Type B pancreatic cell (in vitro differentiated cells): ENCODE measurements at regions not wholly inside any gene's neighbourhood (a gene's known extent, or its start where the extent isn't known, plus 50 kb on each side); places are given as distances from the start of the nearest gene placed in this dataset.

Experiments used
- DNase-seq: peaks from one replicate; pipeline ENCODE4 v3.0.0; 2021; ENCODE audit warnings: mixed read lengths; ENCODE audit not compliant: unreplicated experiment; ENCODE audit errors: extremely low spot score
- H3K27ac Mint-ChIP-seq: 2 replicates; pipeline ENCODE4 v1.8.0; 2021; ENCODE audit warnings: mild to moderate bottlenecking, mixed read lengths
- H3K27me3 Mint-ChIP-seq: 2 replicates; pipeline ENCODE4 v1.8.0; 2021; ENCODE audit warnings: mixed read lengths
- H3K36me3 Mint-ChIP-seq: 2 replicates; pipeline ENCODE4 v1.8.0; 2021; ENCODE audit warnings: mixed read lengths
- H3K4me1 Mint-ChIP-seq: one replicate; pipeline ENCODE4 v1.8.0; 2021; ENCODE audit warnings: mixed read lengths; ENCODE audit not compliant: unreplicated experiment
- H3K4me3 Mint-ChIP-seq: 2 replicates; pipeline ENCODE4 v1.8.0; 2021; ENCODE audit warnings: mild to moderate bottlenecking, mixed read lengths
- H3K9me3 Mint-ChIP-seq: 2 replicates; pipeline ENCODE4 v1.8.0; 2021; ENCODE audit warnings: mixed read lengths
- TF ChIP-seq, protein P1 (sequence below): fragments of 200-600 bp; sonication (generic); conservative IDR thresholded peaks from 2 replicates; pipeline ENCODE4 v1.5.0; 2021; ENCODE audit warnings: antibody characterized with exemption, mild to moderate bottlenecking

DNA sequence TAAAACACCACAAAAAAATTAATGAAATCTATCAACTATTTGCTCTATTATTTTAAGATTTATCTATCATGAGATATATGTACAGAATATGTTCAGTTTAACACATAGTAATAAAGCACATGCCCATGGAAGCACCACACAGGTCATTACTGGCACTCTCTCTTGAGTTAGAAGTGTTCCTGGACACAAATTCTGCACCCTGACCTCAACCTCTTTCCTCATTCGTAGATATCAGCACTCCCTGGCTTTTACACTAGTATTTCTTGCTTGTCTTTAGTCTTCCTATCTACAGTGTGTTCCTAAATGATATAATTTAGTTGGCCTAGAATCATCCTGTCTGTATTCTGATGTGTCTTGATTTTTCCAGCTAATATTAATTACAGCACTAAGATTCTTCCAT is 321.0 kb upstream of the SOX5 start:
- Mint-ChIP-seq H3K27ac (no peak overlapping the region), H3K4me1 (no peaks in the 10 kb centered on the region), H3K27me3 (no peaks in the 10 kb centered on the region), H3K9me3 (no peaks in the 10 kb centered on the region), H3K4me3 (no peak overlapping the region), H3K36me3 (no peaks in the 10 kb centered on the region)
- DNase-seq, result no peak
- TF ChIP-seq, protein P1, sequence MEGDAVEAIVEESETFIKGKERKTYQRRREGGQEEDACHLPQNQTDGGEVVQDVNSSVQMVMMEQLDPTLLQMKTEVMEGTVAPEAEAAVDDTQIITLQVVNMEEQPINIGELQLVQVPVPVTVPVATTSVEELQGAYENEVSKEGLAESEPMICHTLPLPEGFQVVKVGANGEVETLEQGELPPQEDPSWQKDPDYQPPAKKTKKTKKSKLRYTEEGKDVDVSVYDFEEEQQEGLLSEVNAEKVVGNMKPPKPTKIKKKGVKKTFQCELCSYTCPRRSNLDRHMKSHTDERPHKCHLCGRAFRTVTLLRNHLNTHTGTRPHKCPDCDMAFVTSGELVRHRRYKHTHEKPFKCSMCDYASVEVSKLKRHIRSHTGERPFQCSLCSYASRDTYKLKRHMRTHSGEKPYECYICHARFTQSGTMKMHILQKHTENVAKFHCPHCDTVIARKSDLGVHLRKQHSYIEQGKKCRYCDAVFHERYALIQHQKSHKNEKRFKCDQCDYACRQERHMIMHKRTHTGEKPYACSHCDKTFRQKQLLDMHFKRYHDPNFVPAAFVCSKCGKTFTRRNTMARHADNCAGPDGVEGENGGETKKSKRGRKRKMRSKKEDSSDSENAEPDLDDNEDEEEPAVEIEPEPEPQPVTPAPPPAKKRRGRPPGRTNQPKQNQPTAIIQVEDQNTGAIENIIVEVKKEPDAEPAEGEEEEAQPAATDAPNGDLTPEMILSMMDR, result no peak

DNA sequence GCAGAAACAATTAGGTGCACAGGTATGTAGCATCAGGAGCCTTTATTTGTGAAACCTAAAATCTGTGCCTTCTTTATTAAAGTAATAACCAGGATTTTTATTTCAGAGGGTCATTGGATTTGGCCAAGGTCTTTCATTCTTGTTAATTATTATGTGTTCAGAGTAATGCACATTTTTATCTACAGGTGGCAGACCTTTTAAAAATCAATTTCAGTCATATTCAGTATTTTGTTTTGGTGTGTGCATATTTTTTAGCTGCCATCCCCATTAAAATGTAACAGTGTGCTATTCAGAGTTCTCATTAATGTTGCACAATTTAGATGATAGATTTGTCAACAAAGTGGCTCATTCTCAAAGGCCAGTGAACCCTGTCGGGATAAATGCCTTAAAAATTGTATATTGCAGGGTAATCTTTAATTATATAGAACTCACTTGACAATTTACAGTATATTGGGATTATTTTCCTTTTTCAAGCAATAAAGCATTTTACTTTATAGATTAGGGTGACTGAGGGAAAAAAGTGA is 319.3 kb upstream of the SOX5 start:
- TF ChIP-seq, protein P1, result peak; percentile 46
- Mint-ChIP-seq H3K4me3 (no peak overlapping the region), H3K4me1 (no peaks in the 10 kb centered on the region), H3K9me3 (no peaks in the 10 kb centered on the region), H3K27me3 (no peaks in the 10 kb centered on the region), H3K36me3 (no peaks in the 10 kb centered on the region), H3K27ac (no peak overlapping the region)
- DNase-seq, result no peak

DNA sequence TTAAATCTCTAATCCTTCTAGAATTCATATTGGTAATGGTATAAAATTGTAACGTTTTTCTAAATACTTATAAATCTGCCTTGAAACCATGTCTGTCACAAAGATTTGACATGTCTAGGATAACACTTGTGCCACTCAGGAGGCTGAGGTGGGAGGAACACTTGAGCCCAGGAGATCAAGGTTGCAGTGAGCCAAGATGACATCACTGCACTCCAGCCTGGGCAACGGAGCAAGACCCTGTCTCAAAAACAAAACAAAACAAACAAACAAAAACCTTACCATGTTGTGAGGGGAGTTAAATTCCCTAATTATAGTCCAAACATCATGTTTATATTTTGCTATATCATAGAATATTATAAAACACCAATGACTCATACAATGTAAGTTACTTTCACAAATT is 317.5 kb upstream of the SOX5 start:
- TF ChIP-seq, protein P1, result no peak
- Mint-ChIP-seq H3K27me3 (no peaks in the 10 kb centered on the region), H3K36me3 (no peaks in the 10 kb centered on the region), H3K9me3 (no peaks in the 10 kb centered on the region), H3K4me3 (no peak overlapping the region), H3K4me1 (no peaks in the 10 kb centered on the region), H3K27ac (no peak overlapping the region)
- DNase-seq, result no peak

DNA sequence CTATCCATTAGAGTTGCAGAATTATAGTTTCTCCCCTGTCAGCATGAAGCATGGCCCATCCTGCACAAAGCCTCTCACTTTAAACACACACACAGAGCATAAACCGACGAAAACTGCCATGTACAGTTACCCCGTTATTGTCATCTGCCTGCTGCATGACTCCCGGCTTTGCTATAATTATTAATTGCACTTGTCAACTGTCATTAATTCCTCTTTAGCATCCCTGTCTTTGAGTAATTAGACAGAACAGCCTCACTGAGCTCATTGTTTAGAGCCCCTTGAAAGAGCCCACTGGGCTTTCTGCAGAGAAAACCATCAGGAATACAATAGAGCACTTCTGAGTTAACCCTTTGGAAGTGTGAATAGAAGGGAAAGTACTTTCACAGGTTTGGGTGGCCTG is 307.2 kb upstream of the SOX5 start:
- no peak for DNase-seq
- no peaks in the 10 kb centered on the region for H3K36me3 Mint-ChIP-seq
- H3K27me3 Mint-ChIP-seq, result peaks cover 13% of the 10 kb centered on the region
- H3K27ac Mint-ChIP-seq, result no peak overlapping the region
- H3K4me1 Mint-ChIP-seq, result peaks cover 14% of the 10 kb centered on the region
- H3K4me3 Mint-ChIP-seq, result no peak overlapping the region
- TF ChIP-seq, protein P1, result no peak
- H3K9me3 Mint-ChIP-seq, result peaks cover 3% of the 10 kb centered on the region

DNA sequence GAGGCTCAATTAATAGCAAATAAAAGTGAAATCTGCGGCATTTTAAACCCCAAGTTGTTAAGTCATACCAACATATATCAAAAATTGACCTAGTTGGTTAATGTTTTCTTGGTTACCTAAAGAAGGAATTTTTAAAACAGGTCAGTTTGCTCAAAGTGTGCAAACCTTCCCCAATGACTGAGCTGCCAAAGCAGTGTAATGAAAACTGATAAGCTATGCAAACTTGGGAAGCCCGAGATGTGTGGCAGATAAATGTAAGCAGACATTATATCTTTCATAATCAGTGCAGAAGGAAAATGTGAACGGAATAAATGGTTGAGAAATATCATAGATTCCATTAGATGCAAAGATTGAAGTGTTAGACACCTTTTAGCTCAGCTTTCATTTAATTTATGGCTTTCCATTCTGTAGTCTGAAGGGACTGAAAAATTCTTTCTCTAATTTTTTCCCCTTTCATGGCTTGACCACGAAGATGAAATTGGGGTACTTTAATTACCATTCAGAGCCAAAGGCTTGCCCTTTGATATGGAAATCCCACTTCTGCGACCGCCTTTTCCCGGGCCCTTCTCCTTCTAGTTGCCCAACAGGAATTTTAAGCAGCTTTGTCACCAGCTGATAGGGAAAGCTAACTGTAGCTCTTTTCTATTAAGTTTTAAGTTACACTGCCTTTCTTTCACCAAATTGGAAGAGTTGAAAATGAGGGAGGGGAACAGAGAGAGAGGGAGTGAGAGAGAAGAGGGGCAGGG is 306.6 kb upstream of the SOX5 start:
- H3K4me3 Mint-ChIP-seq, result no peak overlapping the region
- DNase-seq, result no peak
- H3K27ac Mint-ChIP-seq, result no peak overlapping the region
- H3K9me3 Mint-ChIP-seq, result peaks cover 3% of the 10 kb centered on the region
- peaks cover 14% of the 10 kb centered on the region for H3K4me1 Mint-ChIP-seq
- peaks cover 13% of the 10 kb centered on the region for H3K27me3 Mint-ChIP-seq
- H3K36me3 Mint-ChIP-seq, result no peaks in the 10 kb centered on the region
- TF ChIP-seq, protein P1, result no peak
